GM19043 (cell line): ENCODE measurements at regions not wholly inside any gene's neighbourhood (a gene's known extent, or its start where the extent isn't known, plus 50 kb on each side); places are given as distances from the start of the nearest gene placed in this dataset.

Source experiments
- ATAC-seq: cut with Tn5 transposase; IDR thresholded peaks from one replicate; pipeline ENCODE4 v1.9.1; 2021; ENCODE audit warnings: low read depth; ENCODE audit not compliant: unreplicated experiment

DNA sequence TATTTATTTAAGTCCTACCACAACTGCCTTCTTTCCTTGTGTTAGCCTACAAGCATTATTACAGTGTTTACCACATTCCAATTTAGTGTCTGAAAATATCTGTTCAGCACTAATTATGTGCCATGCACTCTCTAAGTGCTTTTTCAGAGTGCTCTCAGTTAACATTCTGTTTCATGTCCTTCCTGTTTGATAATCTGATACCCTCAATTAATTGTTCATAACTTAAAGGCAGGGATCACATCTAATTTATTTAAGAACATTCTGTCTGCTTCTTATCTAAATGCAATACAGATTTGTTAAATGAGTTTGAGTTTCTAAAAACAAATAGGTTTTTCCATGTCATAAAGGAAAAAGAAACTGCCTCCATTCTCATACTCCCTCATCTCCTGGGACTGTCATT, 649.6 kb upstream of the ATXN8OS start:
- ATAC-seq: no peak

DNA sequence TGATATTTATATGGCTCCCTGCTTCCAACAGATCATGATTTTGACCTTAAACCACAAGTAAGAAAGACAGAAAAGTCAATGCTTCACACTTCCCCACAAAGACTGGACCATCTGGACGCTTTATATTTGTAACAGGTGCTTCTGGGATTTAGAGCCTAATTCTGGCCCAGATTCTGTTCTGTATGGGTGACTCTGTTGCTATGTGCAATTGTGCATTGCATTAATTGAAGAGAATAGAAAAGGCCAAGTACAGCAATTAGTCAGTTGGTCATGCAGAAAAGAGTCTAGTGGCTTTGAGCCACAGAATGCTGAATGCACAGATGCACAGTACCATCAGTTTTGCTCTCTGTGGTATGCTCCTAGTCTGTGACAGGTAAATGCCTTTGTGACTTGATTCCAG, 657.4 kb upstream of the ATXN8OS start:
- ATAC-seq: no peak

DNA sequence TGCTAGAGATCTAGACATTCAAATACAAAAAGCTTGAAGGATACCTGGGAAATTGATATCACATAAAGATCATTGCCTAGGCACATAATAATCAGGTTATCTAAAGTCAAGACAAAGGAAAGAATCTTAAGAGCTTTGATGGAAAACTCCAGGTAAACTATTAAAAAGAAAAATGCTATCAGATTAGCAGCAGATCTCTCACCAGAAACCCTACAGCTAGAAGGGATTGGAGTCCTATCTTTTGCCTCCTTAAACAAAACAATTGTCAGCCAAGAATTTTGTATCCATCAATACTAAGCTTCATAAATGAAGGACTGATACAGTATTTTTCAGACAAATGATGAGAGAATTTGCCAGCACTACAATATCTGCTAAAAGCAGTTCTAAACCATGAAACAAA, 682.4 kb upstream of the ATXN8OS start:
- ATAC-seq: no peak

DNA sequence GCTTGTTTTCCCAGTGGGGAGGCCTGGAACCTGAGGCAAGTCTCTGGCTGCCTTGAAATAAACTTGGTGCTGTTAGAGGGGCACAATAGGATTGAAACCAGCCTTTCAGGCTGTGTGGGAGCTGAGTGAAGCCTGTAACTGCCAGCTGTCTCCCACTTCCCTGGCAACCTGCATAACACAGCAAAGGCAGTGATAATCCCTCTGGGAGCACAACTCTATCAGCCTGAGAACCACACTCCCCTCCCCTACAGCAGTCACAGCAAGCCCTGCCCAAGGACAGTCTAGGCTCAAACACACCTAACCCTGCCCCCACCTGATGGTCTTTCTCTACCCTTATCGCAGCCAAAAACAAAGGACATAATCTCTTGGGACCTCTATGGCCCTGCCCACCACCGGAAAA, 683.8 kb upstream of the ATXN8OS start:
- ATAC-seq: no peak

- ATAC-seq: no peak
Observed at GRCh38 chr13:69418319-69418718, 689.3 kb upstream of the ATXN8OS start.

DNA sequence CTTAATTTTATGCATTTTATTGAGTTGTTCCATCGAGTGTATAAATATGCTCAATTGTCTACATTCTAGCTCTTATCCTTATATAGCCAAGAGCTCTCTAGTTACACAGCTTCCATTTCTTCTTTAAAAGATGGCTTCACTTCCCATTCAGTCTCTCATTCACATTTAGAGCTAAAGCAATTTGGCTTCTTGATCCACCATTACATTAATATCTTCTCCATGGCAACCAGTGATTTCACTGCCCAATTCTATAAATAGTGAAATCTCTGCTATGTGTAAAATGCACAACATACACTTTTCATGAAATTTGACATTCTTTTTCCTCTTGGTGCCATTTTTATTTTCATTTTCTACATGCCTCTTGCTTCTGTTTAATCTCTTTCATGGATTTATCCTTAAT, 696.9 kb upstream of the ATXN8OS start:
- no peak for ATAC-seq

DNA sequence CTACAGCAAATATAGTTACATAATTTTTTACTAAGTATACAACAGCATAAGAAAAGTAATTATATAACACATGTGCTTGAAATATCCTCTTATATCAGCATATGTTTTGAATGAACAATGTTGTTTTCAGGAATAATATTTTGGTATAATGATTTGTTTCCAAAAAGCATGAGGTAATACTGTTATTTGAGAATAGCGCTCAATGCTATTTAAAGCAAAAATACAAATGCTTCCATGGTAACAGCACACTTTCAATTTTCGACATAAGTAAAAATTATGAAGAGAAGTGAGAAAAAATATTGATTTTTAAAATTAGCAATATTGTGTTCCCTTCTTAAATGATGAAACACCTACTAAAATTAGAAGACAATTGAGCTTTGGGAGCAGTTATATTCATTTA, 715.9 kb upstream of the ATXN8OS start:
- ATAC-seq: no peak

GRCh38 chr13:69389899-69390298, 717.7 kb upstream of the ATXN8OS start:
- no peak for ATAC-seq

- ATAC-seq: no peak
Observed at GRCh38 chr13:69373747-69374425, 733.7 kb upstream of the ATXN8OS start.

- ATAC-seq: no peak
Observed at GRCh38 chr13:69363360-69363759, 744.3 kb upstream of the ATXN8OS start.

DNA sequence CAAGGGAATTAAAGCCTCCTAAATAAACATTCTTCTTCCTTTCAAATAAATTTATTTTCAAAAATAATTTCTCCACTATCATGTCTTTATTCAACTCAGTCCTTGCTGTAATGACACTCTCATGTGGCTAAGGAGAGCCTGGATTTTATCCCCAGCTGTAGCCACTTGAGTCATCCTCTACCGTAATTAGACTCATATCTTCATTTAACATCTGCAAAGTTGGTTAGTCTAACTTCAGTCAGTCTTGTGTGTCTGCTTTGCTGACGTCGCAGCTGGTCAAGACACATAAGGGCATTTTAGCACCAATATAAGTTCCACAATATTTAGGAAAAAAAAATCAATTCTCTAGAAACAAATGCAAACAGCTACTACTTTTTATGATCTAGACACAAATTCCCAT, 776.4 kb upstream of the ATXN8OS start:
- ATAC-seq: no peak

GRCh38 chr13:69324090-69324886, 783.3 kb upstream of the ATXN8OS start:
- no peak for ATAC-seq

- no peak for ATAC-seq
Observed at GRCh38 chr13:69319656-69320055, 788.0 kb upstream of the ATXN8OS start.

- ATAC-seq: no peak
Observed at GRCh38 chr13:69315039-69315438, 792.6 kb upstream of the ATXN8OS start.

DNA sequence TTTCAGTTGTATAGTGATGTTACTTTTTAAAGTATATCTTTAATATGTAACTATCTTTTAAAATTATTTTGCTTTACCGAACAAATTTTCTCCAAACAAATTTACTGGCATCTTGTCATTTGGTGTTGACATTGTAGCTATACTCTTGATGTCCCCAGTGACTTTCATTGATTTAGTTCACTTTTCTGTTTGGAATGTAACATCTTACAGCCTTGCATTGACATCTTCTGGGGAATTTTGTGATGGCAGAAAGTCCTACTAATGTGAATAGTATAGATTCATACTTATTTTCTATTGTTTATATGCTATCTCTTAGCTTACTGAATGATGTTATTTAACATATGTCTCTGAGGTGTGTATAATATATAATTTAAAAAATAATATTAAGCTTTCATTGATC, 800.9 kb upstream of the ATXN8OS start:
- ATAC-seq: no peak

DNA sequence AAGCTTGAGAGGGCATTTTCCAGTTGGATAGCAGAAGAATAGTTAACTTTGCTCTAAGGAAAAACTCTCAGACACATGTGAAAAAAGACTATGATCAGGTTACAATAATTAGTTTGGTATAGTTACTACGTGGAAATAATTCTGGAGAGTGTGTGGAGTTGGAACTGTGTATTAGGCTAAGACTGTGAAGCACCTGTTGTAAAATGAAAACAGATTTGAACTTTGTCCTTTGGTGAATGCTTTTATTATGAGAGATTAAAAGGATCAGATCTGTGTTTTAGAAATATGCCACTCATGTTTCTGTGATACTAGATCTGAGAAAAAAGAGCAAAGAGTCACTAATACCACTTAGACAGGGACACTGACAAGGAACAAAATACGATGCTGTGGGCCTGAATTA, 807.5 kb upstream of the ATXN8OS start:
- ATAC-seq: no peak

DNA sequence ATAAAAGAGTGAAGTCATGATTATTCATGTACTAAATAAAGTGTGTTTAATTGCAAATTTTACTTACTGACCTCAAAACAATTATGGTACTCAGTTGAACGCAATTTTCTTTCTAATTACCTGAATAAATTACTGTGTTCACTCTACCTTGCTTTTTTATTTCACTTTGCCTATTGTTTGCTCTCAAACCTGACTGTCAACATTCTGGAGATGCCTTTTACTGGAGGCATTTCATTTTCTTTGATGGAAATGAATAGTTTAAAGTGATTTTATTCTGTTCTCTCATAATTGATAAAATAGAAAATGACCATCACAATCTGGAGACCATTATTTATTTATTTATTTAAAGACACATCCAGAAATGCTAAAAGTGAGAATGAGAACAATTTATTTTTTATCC, 811.5 kb upstream of the ATXN8OS start:
- no peak for ATAC-seq

GRCh38 chr13:69292789-69293425, 814.7 kb upstream of the ATXN8OS start:
- ATAC-seq: no peak

- no peak for ATAC-seq
Observed at GRCh38 chr13:69291292-69291906, 816.2 kb upstream of the ATXN8OS start.

DNA sequence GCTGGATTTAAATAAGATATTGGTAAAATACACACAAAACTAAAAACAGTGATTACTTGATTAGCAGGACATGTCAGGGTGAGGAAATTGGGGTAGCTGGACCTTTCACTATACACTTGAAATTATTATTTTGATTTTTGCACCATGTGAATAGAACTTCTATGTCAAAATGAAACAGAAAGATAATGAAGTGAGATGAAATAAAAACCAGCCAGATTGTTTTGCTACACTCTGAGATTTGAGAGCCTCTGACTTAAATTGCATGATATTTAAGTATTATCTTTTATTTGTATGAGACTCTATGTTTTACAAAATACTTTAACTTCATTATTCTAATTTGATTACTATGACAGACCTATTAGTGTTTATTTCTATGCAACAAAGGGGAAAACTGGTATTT, 819.6 kb upstream of the ATXN8OS start:
- ATAC-seq: no peak

GRCh38 chr13:69287050-69287698, 820.5 kb upstream of the ATXN8OS start:
- no peak for ATAC-seq
